GM21723 (cell line): ENCODE measurements at regions not wholly inside any gene's neighbourhood (a gene's known extent, or its start where the extent isn't known, plus 50 kb on each side); places are given as distances from the start of the nearest gene placed in this dataset.
"Not testable (repeated sequence)": the region's sequence is repeated elsewhere in the genome, so short reads cannot be mapped to it uniquely, and the experiment has no call there.

Source experiments
- ATAC-seq: cut with Tn5 transposase; IDR thresholded peaks from one replicate; pipeline ENCODE4 v1.9.1; 2021; ENCODE audit warnings: mild to moderate bottlenecking, moderate library complexity; ENCODE audit not compliant: unreplicated experiment

- no peak for ATAC-seq
Observed at GRCh38 chr13:82467626-82468025, 1414.6 kb downstream of the SLITRK1 start.

DNA sequence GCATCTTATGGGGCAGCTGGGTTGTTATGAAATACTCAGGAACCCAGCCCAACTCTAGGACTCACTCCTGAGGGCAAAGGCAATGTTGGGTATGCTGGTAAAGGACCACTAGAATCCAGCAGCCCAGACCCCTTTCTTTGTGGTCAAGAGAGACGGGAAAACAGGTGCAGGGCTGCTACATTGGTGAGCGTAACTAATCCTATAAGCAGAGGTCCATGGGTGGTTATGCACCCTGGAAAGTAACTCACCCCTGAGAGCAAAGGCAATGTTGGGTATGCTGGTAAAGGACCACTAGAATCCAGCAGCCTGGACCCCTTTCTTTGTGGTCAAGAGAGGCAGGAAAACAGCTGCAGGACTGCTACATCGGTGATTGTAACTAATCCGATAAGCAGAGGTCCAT lies 1422.7 kb downstream of the SLITRK1 start:
- not testable (repeated sequence) for ATAC-seq

DNA sequence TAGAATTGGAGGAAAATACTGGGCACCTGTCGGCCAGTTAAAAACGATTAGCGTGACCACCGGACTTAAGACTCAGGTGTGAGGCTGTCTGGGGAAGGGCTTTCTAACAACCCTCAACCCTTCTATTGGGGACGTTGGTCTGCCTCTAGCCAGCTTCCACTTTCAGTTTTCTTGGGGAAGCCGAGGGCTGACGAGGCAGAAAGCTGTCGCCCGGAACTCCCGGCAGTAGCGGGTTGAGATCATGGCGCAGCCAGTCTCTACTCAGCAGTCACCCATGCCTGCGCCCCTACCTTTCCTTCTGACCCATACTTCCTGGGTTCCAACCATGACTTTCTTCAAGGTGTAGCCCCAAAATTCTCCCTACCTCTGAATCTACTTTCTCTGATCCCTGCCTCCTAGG lies 1424.1 kb downstream of the SLITRK1 start:
- no peak for ATAC-seq

DNA sequence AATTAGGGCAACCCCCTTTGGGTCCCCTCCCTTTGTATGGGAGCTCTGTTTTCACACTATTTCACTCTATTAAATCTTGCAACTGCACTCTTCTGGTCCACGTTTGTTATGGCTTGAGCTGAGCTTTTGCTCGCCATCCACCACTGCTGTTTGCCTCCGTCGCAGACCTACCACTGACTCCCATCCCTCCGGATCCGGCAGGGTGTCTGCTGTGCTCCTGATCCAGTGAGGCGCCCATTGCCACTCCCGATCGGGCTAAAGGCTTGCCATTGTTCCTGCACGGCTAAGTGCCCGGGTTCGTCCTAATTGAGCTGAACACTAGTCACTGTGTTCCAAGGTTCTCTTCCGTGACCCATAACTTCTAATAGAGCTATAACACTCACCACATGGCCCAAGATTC lies 1424.7 kb downstream of the SLITRK1 start:
- not testable (repeated sequence) for ATAC-seq

DNA sequence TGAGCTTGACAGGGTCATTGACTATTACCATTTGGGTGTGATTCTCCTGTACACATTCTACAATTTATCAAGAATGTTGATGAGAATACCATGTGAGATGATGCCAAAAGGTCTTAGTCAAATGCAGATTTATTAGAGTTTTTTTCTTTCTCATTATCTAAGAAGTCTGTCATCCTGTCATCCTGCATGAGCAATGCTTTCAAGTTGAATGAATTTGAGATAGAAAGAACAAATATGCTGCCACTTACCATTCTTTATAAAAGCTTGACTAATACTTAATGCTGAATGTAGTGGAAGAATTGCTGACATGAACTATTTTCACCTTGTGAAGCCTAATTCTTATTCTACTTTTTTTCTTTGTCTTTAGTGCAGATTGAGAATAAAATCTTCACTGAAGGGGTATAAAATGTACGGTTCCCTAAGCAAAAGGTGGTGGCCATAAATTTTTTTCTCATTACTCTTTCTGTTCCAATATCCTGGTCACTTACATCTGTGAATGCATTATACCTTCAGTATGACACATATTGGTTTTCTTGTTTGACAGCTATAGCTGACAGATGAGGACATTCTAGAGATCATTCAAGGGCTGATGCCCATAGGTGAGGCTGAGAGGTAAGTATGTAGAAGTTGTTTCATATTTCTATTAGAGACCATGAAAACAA lies 1434.7 kb downstream of the SLITRK1 start:
- no peak for ATAC-seq

GRCh38 chr13:82439159-82439904 lies 1442.9 kb downstream of the SLITRK1 start:
- no peak for ATAC-seq

GRCh38 chr13:82438320-82438719 lies 1444.0 kb downstream of the SLITRK1 start:
- ATAC-seq = no peak

GRCh38 chr13:82436099-82436585 lies 1446.1 kb downstream of the SLITRK1 start:
- no peak for ATAC-seq

DNA sequence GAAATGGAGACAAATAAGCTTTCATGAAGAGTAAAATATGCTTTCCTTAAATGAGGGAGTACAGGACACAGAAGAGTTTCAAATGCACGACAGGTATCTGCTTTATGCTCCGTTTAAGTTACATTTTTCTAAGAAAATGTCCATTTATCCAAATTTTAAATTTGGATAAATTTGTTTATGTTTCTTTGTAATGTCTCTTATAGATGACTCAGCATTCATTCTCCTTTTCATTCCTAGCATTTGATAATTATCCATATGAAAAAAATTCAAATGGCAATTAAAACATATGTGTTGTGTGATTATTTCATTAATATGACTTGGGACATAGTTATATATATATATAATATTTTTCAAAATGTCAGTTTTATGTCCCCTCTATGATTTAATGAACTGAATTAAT lies 1449.3 kb downstream of the SLITRK1 start:
- ATAC-seq = no peak

GRCh38 chr13:82412749-82413148 lies 1469.5 kb downstream of the SLITRK1 start:
- ATAC-seq = no peak

DNA sequence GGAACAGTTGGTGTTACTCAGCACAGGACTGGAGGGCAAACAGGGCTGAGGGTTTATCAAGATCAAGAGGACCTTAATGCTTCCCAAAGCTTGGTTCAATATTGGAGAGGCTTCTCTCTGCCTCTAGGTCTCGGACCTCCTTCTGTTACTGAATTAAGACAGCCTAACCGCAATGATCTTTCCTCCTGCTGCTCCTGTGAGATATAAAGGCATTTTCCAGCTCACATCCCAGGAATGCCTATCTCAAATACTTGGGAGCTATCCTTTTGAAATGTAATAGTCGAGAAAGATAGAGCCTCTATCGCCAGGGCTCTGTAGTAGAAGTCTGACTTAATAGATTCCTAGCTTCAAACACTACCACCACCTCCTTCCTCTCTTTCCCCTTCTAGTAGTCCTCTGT lies 1475.0 kb downstream of the SLITRK1 start:
- no peak for ATAC-seq

GRCh38 chr13:82374719-82375118 lies 1507.6 kb downstream of the SLITRK1 start:
- no peak for ATAC-seq

- no peak for ATAC-seq
Observed at GRCh38 chr13:82370316-82370715, 1512.0 kb downstream of the SLITRK1 start.

- ATAC-seq = no peak
Observed at GRCh38 chr13:82364525-82364924, 1517.7 kb downstream of the SLITRK1 start.

DNA sequence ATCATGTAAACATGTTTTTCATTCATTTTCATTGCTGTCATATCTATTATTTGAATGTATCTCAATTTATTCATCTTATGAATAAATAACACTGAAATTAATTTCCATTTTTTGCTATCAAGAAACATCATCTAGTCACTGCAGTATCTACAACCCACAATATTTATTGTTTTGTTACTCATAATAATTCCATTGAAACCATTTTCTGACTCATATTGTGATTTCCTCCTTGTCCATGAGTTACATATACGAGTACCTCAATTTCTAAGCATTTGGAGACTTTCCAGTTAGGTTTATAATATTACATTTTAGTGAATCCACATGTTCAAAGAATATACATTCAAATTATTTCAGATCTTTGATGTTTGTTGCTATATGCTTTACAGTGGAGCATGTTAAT lies 1524.0 kb downstream of the SLITRK1 start:
- no peak for ATAC-seq

GRCh38 chr13:82356667-82357410 lies 1525.4 kb downstream of the SLITRK1 start:
- no peak for ATAC-seq

DNA sequence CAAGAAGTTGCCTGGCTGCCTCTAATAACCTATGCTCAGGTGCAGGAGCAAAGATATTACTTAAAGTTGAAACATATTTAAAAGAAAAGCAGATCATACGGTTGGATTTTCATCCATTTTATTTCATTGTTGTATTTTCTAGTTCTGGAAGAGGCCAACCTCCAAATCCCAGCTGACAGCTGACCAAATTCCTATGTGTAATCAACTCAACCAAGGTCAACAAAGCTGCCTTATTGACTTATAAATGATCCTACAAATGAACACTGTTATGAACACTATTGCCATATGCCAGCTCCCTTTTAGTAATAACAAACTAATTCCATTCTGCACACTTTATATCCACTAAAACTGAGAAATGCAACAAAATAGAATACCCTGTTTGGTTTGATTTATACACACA lies 1537.4 kb downstream of the SLITRK1 start:
- ATAC-seq = no peak

GRCh38 chr13:82341116-82341515 lies 1541.2 kb downstream of the SLITRK1 start:
- no peak for ATAC-seq

DNA sequence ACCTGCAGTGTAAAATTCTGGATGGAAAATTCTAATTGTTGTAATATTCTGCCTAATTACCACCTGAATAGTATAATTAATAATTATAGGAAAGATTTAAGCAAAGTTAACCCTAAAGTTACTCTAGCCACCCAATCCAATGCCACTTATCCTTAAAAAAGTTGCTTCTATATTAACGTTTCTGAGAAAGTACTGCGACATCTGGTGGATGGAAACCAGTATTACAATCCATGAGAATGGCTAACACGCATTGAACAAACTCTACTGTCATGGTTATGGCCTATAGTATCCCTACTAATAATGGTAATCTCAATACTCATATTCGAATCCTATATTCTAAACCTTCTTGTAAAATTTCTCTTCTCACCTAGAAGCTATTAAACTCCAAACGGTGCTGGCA lies 1551.8 kb downstream of the SLITRK1 start:
- ATAC-seq = no peak

DNA sequence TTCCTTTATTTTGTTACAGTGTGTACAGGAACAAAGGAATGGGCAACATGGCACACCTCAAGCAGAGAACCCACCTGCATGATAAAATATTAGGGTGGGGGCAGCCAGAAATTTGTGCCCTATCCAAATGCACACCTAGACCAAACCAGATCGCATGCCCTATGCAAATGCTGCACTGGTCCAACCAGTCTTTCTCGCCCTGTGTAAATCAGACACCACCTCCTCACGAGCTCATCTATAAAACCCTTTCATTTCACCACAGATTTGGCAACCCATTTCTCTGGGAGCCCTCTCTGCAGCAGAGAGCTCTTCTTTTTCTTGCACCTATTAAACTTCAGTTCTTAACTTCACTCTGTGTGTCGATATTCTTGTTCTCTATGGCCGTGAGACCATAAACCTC lies 1559.2 kb downstream of the SLITRK1 start:
- ATAC-seq = no peak

GRCh38 chr13:82305588-82305987 lies 1576.7 kb downstream of the SLITRK1 start:
- no peak for ATAC-seq

- ATAC-seq = no peak
Observed at GRCh38 chr13:82298106-82298505, 1584.2 kb downstream of the SLITRK1 start.
